ENCODE measurements at regions not wholly inside any gene's neighbourhood (a gene's known extent, or its start where the extent isn't known, plus 50 kb on each side); places are given as distances from the start of the nearest gene placed in this dataset.

DNA sequence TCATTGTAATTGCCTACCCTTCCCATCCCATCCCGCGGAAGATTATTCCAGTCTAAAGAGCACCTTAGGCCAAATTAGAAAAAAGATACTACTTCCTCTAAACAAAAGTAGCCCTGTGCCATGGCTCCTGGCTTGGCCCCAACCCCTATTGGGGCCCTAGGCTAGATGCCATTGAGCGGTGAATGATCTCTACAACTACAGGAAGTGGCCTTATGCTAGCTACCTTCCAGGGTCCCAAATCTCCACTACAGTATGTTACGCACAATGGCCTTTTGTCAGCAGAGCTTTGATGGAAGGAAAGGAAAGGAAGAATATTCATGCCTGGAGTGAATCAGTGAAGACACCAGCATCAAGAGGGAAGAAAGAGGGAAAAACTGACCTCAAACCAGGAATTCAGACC lies 73.3 kb upstream of the OSMR start:
- H3K27ac ChIP-seq, result no peak overlapping the region
- TF ChIP-seq, protein P1, sequence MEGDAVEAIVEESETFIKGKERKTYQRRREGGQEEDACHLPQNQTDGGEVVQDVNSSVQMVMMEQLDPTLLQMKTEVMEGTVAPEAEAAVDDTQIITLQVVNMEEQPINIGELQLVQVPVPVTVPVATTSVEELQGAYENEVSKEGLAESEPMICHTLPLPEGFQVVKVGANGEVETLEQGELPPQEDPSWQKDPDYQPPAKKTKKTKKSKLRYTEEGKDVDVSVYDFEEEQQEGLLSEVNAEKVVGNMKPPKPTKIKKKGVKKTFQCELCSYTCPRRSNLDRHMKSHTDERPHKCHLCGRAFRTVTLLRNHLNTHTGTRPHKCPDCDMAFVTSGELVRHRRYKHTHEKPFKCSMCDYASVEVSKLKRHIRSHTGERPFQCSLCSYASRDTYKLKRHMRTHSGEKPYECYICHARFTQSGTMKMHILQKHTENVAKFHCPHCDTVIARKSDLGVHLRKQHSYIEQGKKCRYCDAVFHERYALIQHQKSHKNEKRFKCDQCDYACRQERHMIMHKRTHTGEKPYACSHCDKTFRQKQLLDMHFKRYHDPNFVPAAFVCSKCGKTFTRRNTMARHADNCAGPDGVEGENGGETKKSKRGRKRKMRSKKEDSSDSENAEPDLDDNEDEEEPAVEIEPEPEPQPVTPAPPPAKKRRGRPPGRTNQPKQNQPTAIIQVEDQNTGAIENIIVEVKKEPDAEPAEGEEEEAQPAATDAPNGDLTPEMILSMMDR (IDR thresholded peaks at IDR 0.05), result no peak
- no peak for DNase-seq (ENCODE audit: low spot score)
- H3K4me3 ChIP-seq, result no peak overlapping the region

DNA sequence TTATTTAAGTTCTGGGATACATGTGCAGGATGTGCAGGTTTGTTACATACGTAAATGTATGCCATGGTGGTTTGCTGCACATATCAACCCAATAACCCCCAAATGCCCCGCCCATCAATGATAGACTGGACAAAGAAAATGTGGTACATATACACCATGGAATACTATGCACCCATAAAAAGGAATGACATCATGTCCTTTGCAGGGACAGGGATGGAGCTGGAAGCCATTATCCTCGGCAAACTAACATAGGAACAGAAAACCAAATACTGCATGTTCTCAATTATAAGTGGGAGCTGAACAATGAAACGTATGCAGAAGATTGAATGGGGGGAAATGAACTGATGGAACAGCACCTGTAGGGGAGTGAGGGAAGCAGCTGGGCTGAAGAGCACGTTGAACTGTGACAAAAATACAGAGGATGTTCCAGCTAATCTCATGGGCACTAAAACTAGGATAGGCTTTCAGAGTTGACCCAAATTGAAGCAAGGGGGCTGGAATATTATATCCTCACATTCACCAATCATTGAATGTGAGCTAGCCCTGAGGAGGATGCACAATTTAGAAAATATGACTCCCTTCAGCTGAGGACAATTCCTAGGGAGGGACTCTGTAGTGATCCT lies 70.5 kb upstream of the OSMR start:
- DNase-seq (ENCODE audit: low spot score), result no peak
- TF ChIP-seq, protein P1 (IDR thresholded peaks at IDR 0.05), result no peak
- Histone ChIP-seq H3K4me3 (no peak overlapping the region), H3K27ac (no peak overlapping the region)

DNA sequence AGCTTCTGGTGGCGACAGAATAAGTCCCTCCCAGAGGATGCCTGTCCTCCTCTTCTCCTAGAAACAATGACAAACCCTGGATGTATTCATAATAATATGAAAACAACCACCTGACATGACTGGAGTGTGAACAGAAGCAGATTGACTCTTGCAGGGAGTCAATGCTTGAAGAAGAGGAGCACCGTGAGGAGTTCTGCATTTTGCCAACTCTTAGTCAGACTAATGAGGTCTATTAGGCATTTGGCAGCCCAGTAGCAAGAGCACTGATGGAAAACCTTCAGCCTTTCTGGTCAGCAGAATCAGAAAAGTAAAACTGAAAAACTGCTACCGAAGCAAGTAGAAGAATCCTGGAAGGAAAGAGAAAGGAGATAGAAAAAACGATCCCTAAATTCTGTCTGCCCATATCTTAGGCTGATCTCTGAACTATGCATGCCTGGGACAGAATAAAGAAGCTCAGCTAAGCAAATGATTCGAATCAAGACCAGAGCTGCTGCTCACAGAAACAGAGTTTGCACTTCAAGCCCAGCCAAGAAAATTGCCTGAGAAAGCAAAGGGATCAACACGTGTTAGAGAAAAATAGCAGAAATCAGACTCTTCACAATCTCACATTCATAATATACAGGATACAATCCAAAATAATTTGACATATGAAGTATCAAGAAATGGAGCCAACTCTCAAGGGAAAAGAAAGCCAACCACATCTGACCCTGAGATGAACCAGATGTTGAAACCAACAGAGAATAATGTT lies 69.5 kb upstream of the OSMR start:
- no peak overlapping the region for H3K27ac ChIP-seq
- H3K4me3 ChIP-seq, result no peak overlapping the region
- DNase-seq (ENCODE audit: low spot score), result no peak
- TF ChIP-seq, protein P1 (IDR thresholded peaks at IDR 0.05), result no peak

DNA sequence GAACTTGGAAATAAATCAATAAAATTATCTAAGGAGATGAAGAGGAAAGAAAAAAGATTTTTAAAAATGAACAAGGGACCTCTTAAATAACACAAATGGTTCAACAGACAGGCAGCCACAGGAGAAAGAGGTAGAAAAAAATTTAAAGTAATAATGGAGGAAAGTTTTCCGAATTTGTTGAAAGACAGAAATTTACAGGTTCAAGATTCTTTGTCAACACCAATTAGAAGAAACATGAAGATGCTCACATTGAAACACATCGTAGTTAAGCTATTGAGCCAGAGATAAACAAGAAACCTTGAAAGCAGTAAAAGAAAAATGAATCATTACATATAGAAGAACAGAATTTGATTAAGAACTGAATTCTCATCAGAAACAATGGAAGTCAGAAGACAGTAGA lies 68.7 kb upstream of the OSMR start:
- Histone ChIP-seq H3K27ac (no peak overlapping the region), H3K4me3 (no peak overlapping the region)
- no peak for DNase-seq (ENCODE audit: low spot score)
- TF ChIP-seq, protein P1 (IDR thresholded peaks at IDR 0.05), result no peak

DNA sequence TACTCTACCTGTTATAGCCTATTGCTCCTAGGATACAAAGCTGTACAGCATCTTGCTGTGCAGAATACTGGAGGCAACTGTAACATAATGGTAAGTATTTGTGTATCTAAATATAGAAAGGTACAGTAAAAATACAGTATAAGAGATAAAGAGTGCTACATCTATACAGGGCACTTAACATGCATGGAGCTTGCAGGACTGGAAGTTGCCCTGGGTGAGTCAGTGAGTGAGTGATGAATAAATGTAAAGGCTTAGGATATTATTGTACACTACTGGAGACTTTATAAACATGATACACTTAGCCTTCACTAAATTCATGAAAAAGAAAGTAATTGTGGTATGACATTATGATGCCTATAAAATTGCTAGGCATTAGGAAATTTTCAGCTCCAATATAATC lies 65.5 kb upstream of the OSMR start:
- no peak overlapping the region for H3K4me3 ChIP-seq
- TF ChIP-seq, protein P1 (IDR thresholded peaks at IDR 0.05), result no peak
- no peak overlapping the region for H3K27ac ChIP-seq
- no peak for DNase-seq (ENCODE audit: low spot score)

DNA sequence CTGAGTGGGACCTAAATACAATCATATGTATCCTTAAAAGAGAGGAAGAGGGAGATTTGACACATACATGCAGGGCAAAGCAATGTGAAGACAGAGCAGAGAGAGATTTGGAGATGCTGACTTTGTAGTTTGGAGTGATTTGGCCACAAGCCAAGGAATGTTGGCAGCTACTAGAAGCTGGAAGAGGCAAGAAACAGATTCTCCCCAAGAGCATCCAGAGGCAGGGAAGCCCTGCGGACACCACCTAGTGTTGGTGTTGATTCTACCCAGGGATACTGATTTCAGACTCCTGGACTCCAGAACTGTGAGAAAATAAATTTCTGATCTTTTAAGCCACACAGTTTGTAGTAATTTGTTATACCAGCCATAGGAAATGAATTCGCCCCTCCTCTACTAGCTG lies 64.9 kb upstream of the OSMR start:
- TF ChIP-seq, protein P1 (IDR thresholded peaks at IDR 0.05), result no peak
- no peak for DNase-seq (ENCODE audit: low spot score)
- Histone ChIP-seq H3K27ac (no peak overlapping the region), H3K4me3 (no peak overlapping the region)
